Immature natural killer cell (primary cell): ENCODE measurements at regions not wholly inside any gene's neighbourhood (a gene's known extent, or its start where the extent isn't known, plus 50 kb on each side); places are given as distances from the start of the nearest gene placed in this dataset.
A peak's percentile ranks its signal among the peaks of the same experiment; 100 is the strongest.

ENCODE experiments used
- DNase-seq, 3 donors: peaks; one replicate each; pipeline ENCODE4 v3.0.0; 2022; ENCODE audit warnings: mixed read lengths in 1 of 3
- H3K27ac Mint-ChIP-seq, 6 donors: one replicate each; pipeline ENCODE4 v1.8.0; 2020; ENCODE audit warnings: mixed read lengths in 6 of 6, mild to moderate bottlenecking in 5 of 6, inconsistent platforms in 4 of 6, moderate library complexity in 3 of 6
- H3K27me3 Mint-ChIP-seq, 3 donors: one replicate each; pipeline ENCODE4 v1.8.0; 2020 to 2021; ENCODE audit warnings: low read depth in 3 of 3, mild to moderate bottlenecking in 3 of 3, mixed read lengths in 3 of 3, moderate library complexity in 3 of 3, inconsistent platforms in 1 of 3
- H3K36me3 Mint-ChIP-seq, 3 donors: one replicate each; pipeline ENCODE4 v1.8.0; 2020; ENCODE audit warnings: mixed read lengths in 3 of 3, inconsistent platforms in 2 of 3, mild to moderate bottlenecking in 2 of 3
- H3K4me1 Mint-ChIP-seq, 2 donors: one replicate each; pipeline ENCODE4 v1.8.0; 2020; ENCODE audit warnings: inconsistent platforms in 2 of 2, mild to moderate bottlenecking in 2 of 2, mixed read lengths in 2 of 2, moderate library complexity in 1 of 2
- H3K4me3 Mint-ChIP-seq, 5 donors: one replicate each; pipeline ENCODE4 v1.8.0; 2020; ENCODE audit warnings: mild to moderate bottlenecking in 5 of 5, mixed read lengths in 5 of 5, inconsistent platforms in 3 of 5, moderate library complexity in 3 of 5
- H3K9me3 Mint-ChIP-seq, 6 donors: one replicate each; pipeline ENCODE4 v1.8.0; 2020; ENCODE audit warnings: mild to moderate bottlenecking in 6 of 6, mixed read lengths in 6 of 6, inconsistent platforms in 4 of 6, moderate library complexity in 3 of 6

GRCh38 chr12:91810531-91811451 is 334.9 kb downstream of the BTG1 start:
- no peak for DNase-seq
- peaks cover 5 to 20% (median 7%) of the 10 kb centered on the region in 3 donors for H3K36me3 Mint-ChIP-seq
- H3K27ac Mint-ChIP-seq: peak overlapping the region in 3 of 6 donors; percentile 6 to 70 (median 63)
- peaks cover 0 to 8% (median 4%) of the 10 kb centered on the region in 3 donors for H3K27me3 Mint-ChIP-seq
- peaks cover 9 to 14% of the 10 kb centered on the region in 2 donors for H3K4me1 Mint-ChIP-seq
- H3K9me3 Mint-ChIP-seq: peaks cover 5 to 21% (median 10%) of the 10 kb centered on the region in 6 donors
- H3K4me3 Mint-ChIP-seq: no peak overlapping the region

GRCh38 chr12:91810077-91810476 is 335.6 kb downstream of the BTG1 start:
- Mint-ChIP-seq H3K27me3 (peaks cover 0 to 9% (median 6%) of the 10 kb centered on the region in 3 donors), H3K36me3 (peaks cover 5 to 23% (median 11%) of the 10 kb centered on the region in 3 donors), H3K4me1 (peaks cover 9 to 14% of the 10 kb centered on the region in 2 donors), H3K4me3 (no peak overlapping the region), H3K9me3 (peaks cover 5 to 28% (median 16%) of the 10 kb centered on the region in 6 donors), H3K27ac (peak overlapping the region in 1 of 6 donors; percentile 63)
- DNase-seq: no peak

GRCh38 chr12:91805031-91805430 is 340.6 kb downstream of the BTG1 start:
- Mint-ChIP-seq H3K36me3 (peaks cover 11 to 18% (median 11%) of the 10 kb centered on the region in 3 donors), H3K27me3 (peaks cover 0 to 11% (median 5%) of the 10 kb centered on the region in 3 donors), H3K27ac (no peak overlapping the region), H3K4me1 (no peaks in the 10 kb centered on the region), H3K9me3 (peaks cover 7 to 23% (median 16%) of the 10 kb centered on the region in 6 donors), H3K4me3 (no peak overlapping the region)
- no peak for DNase-seq

- Mint-ChIP-seq H3K36me3 (peaks cover 11 to 18% (median 11%) of the 10 kb centered on the region in 3 donors), H3K27ac (no peak overlapping the region)
- DNase-seq: no peak
Observed at GRCh38 chr12:91804533-91804932, 341.1 kb downstream of the BTG1 start.

GRCh38 chr12:91801048-91801447 is 344.6 kb downstream of the BTG1 start:
- DNase-seq: no peak
- Mint-ChIP-seq H3K4me3 (no peak overlapping the region), H3K27ac (no peak overlapping the region), H3K9me3 (peaks cover 2 to 10% (median 7%) of the 10 kb centered on the region in 6 donors), H3K36me3 (peaks cover 6 to 9% (median 6%) of the 10 kb centered on the region in 3 donors), H3K27me3 (peaks cover 0 to 8% (median 5%) of the 10 kb centered on the region in 3 donors), H3K4me1 (no peaks in the 10 kb centered on the region)

More at GRCh38 chr12:91804533-91804932, 341.1 kb downstream of the BTG1 start:
- no peak overlapping the region for H3K4me3 Mint-ChIP-seq
- no peaks in the 10 kb centered on the region for H3K4me1 Mint-ChIP-seq
- H3K9me3 Mint-ChIP-seq: peaks cover 7 to 23% (median 16%) of the 10 kb centered on the region in 6 donors
- H3K27me3 Mint-ChIP-seq: peaks cover 0 to 11% (median 5%) of the 10 kb centered on the region in 3 donors

GRCh38 chr12:91793676-91794075 is 352.0 kb downstream of the BTG1 start:
- H3K27ac Mint-ChIP-seq: no peak overlapping the region
- no peak for DNase-seq
- peaks cover 0 to 1% (median 0%) of the 10 kb centered on the region in 6 donors for H3K9me3 Mint-ChIP-seq
- no peaks in the 10 kb centered on the region for H3K4me1 Mint-ChIP-seq
- peaks cover 0 to 4% (median 0%) of the 10 kb centered on the region in 3 donors for H3K36me3 Mint-ChIP-seq
- peaks cover 0 to 6% (median 5%) of the 10 kb centered on the region in 3 donors for H3K27me3 Mint-ChIP-seq
- H3K4me3 Mint-ChIP-seq: no peak overlapping the region

GRCh38 chr12:91792597-91792996 is 353.0 kb downstream of the BTG1 start:
- no peak overlapping the region for H3K27ac Mint-ChIP-seq
- H3K4me1 Mint-ChIP-seq: no peaks in the 10 kb centered on the region
- no peak overlapping the region for H3K4me3 Mint-ChIP-seq
- H3K9me3 Mint-ChIP-seq: peaks cover 0 to 1% (median 0%) of the 10 kb centered on the region in 6 donors
- peaks cover 0 to 4% (median 0%) of the 10 kb centered on the region in 3 donors for H3K36me3 Mint-ChIP-seq
- peaks cover 0 to 6% (median 5%) of the 10 kb centered on the region in 3 donors for H3K27me3 Mint-ChIP-seq
- no peak for DNase-seq

- DNase-seq: no peak
- H3K36me3 Mint-ChIP-seq: no peaks in the 10 kb centered on the region
- H3K9me3 Mint-ChIP-seq: no peaks in the 10 kb centered on the region
- peaks cover 2 to 8% (median 6%) of the 10 kb centered on the region in 3 donors for H3K27me3 Mint-ChIP-seq
- H3K4me3 Mint-ChIP-seq: no peak overlapping the region
- no peak overlapping the region for H3K27ac Mint-ChIP-seq
- H3K4me1 Mint-ChIP-seq: no peaks in the 10 kb centered on the region
Observed at GRCh38 chr12:91786499-91787272, 359.0 kb downstream of the BTG1 start.

GRCh38 chr12:91785655-91786498 is 359.8 kb downstream of the BTG1 start:
- no peak for DNase-seq
- H3K36me3 Mint-ChIP-seq: no peaks in the 10 kb centered on the region

GRCh38 chr12:91781114-91781513 is 364.5 kb downstream of the BTG1 start:
- no peak for DNase-seq
- H3K9me3 Mint-ChIP-seq: no peaks in the 10 kb centered on the region
- peaks cover 0 to 6% (median 5%) of the 10 kb centered on the region in 3 donors for H3K27me3 Mint-ChIP-seq
- H3K36me3 Mint-ChIP-seq: no peaks in the 10 kb centered on the region
- no peak overlapping the region for H3K27ac Mint-ChIP-seq
- no peak overlapping the region for H3K4me3 Mint-ChIP-seq
- H3K4me1 Mint-ChIP-seq: peaks cover 9 to 13% of the 10 kb centered on the region in 2 donors

More at GRCh38 chr12:91785655-91786498, 359.8 kb downstream of the BTG1 start:
- Mint-ChIP-seq H3K27ac (no peak overlapping the region), H3K4me1 (no peaks in the 10 kb centered on the region), H3K27me3 (peaks cover 5 to 6% (median 5%) of the 10 kb centered on the region in 3 donors), H3K9me3 (no peaks in the 10 kb centered on the region), H3K4me3 (no peak overlapping the region)

- Mint-ChIP-seq H3K27me3 (peaks cover 0 to 6% (median 6%) of the 10 kb centered on the region in 3 donors), H3K4me1 (peaks cover 9 to 13% of the 10 kb centered on the region in 2 donors), H3K9me3 (no peaks in the 10 kb centered on the region), H3K27ac (peak overlapping the region in 2 of 6 donors; percentile 48 to 84), H3K36me3 (no peaks in the 10 kb centered on the region), H3K4me3 (peak overlapping the region in 1 of 5 donors; percentile 68)
- peak in 1 of 3 donors; percentile 29 for DNase-seq
Observed at GRCh38 chr12:91778938-91779400, 366.7 kb downstream of the BTG1 start.

- no peaks in the 10 kb centered on the region for H3K36me3 Mint-ChIP-seq
- H3K27ac Mint-ChIP-seq: peak overlapping the region in 1 of 6 donors; percentile 54
- DNase-seq: no peak
- H3K27me3 Mint-ChIP-seq: peaks cover 0 to 6% (median 6%) of the 10 kb centered on the region in 3 donors
- peaks cover 9 to 13% of the 10 kb centered on the region in 2 donors for H3K4me1 Mint-ChIP-seq
- H3K9me3 Mint-ChIP-seq: no peaks in the 10 kb centered on the region
- peak overlapping the region in 1 of 5 donors; percentile 68 for H3K4me3 Mint-ChIP-seq
Observed at GRCh38 chr12:91778091-91778832, 367.4 kb downstream of the BTG1 start.
